SHP77 treated with DMSO at 0.1 percent for 48 hours (cell line): ENCODE measurements at regions not wholly inside any gene's neighbourhood (a gene's known extent, or its start where the extent isn't known, plus 50 kb on each side); places are given as distances from the start of the nearest gene placed in this dataset.
A peak's percentile ranks its signal among the peaks of the same experiment; 100 is the strongest.

Source experiments
- DNase-seq: peaks from one replicate; lab custom pipeline; 2025; lab: John Stamatoyannopoulos, UW

DNA sequence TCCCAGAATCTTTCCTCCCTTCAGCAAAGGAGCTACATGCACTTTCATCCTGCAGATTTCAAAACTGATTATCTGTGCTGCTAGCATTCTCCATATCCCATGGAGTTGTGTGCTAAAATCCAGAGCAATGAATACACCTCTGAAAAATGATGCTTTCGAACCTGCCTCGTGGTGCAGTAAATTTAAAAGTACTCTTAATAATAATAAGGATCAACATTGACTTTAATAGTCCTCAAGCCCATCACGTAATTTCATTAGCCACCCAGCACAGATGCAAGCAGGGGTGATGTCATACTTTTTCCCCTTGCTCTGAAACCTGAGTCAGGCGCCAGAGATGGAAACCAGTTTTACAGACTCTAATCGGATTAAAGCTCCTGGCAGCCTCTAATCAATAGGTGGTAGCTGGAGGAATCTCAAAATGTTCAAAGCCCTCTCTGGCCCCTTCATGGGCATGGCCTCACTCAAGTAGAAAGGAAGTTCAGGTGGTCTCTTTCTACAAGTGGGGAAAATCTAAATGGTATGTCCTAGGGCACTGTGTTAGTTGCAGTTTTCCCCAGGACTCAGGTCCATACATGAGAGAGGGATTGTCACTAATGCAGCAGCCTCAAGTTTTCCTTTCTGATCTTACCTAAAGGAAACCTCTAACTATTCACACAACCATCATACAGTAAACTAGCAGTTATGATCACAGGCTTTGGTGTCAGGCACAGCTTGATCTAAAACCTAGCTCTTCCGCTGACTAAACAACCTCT is 221.6 kb upstream of the SLC30A5 start:
- peak; percentile 6 for DNase-seq

DNA sequence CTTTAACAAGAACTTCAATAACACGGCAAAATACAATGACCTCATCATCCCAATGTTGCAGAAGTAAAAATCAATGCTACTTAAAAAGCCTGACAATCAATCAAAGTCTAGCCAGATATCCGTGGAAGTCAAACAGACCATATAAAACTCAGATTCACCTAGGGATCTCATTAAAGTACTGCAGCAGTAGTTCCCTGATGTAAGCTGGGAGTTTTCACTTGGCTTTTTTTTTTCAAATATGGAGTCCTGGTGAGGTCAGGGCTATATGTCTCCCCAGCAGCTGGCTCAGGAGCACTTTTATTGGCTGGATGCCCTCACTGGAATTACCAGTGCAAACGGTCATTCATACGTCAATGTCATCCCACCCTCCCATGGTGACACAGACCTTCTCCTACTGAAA is 220.6 kb upstream of the SLC30A5 start:
- DNase-seq: peak; percentile 14

DNA sequence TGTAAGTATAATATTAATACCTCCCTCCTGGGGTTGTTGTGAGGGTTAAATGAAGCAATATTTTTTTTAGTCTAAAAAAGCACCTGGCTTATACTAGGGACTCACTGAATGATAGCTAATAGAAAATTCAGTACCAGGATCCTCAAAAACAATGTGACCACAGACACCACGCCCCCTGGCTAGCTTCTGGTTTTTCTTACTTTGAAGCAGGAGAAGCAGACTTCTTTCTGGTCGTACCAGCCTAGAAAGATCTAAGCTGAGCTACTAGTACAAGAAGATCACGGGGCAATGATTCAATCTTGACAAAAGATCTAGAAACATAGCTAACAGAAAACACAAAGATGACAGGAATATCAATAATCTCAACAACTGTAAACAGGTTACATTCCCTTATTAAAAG is 218.5 kb upstream of the SLC30A5 start:
- DNase-seq: no peak

DNA sequence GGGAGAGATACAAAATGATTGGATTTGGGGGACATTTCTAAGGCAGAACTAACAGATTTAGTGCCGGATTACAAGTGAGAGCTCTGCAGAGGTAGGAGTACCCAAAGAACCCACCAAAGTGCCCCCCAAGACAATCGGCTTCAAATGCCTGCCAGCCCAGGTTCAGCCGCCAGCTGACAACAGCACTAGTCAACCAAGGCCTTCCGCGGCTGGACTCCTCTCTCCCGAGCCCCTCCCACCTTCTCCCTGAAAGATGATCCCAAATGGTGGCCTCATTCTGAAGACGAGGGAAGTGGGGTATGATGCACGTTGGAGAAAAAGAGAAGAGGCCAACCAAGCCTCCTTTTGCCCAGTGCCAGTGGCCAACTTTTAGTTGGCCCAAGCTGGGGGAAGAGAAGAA is 210.4 kb upstream of the SLC30A5 start:
- DNase-seq: no peak

DNA sequence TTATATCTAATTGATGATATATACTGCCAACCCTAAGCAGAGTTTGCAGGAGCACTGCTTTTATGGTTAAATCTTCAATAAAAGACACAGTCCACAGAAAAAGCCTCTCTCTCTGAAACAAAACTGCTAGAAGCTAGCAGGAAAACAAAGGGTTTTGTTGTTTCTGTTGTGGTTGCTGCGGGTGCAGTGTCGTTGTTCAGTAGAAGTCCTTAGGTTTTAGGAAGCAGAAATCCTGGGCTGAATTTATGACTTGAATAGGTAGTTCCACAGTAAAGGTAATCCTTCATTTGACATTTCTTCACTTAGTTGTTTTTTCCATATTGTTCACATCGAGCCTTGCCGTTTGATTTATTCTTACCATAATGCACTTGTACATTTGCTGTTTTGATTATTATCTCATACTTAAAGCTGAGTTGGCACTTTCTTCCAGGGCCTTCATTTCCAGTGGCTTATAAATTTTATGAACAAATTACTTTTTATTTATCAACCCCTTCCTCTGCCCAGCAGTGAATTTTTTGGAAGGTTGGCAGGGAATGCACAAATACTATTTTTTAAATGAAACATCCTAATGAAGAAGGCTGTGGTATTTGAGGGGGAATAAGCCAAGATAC is 209.6 kb upstream of the SLC30A5 start:
- no peak for DNase-seq

DNA sequence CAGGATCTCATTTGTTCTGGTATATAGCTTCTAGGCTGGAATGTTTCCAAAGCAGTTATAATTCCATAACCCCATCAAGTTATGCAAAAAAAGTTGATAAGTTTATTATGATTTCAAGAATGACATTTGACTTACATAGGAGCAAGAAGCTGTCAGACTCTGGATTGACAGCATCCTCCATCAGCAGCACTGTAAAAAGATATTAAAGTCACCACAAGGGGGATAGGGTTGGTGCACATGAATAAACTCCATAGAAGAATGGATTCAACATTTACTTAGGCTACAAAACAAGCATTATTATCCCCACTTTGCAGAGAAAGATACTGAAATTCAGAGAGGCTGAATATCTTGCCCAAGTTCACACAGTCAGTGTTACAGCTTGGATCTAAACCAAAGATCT is 208.9 kb upstream of the SLC30A5 start:
- no peak for DNase-seq

DNA sequence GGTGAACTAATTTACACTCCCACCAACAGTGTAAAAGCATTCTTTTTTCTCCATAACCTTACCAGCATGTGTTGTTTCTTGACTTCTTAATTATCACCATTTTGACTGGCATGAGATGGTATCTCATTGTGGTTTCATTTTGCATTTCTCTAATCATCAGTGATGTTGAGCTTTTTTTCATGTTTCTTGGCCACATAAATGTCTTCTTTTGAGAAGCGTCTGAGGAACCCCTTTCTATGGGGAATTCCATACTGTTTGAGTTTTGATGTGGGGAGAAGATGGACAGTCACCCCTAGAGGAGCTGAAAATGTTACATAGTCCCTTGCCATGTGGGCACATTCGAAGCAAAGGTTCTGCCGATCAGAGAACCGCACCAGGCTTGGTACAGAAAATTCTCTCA is 207.0 kb upstream of the SLC30A5 start:
- DNase-seq: no peak

DNA sequence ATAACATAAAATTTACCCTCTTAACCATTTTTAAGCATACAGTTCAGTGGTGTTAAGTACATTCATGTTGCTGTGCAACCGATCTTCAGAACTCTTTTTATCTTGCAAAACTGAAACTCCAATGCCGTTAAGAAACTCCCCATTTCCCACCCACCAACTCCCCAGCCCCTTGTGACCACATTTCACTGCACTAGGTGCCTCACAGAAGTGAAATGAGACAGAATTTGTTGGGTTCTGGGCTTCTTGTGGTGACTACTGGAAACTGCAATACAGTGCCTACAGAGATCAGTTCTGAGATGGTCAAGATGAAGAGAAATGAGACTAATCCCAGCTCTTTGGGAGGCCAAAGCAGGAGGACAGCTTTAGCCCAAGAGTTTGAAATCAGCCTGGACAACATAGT is 202.1 kb upstream of the SLC30A5 start:
- no peak for DNase-seq

DNA sequence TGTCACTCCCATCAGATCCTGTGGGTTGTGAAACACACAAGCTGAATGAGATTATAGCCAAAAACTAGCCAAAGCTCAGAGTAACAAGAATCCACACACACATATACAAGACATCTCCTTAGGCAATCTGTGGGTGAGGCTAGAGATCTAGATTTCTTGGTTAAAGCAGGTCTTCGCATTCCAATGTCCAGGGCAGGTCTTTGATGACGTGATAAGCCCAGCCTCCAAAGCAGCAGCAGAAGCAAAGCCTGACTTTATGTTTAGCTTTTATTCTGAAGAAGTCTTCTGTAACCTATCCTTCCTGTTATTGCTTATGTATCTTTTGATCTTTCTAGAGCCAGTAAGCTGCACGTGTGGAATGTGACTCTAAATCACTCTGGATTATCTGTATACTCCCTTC is 199.1 kb upstream of the SLC30A5 start:
- DNase-seq: no peak

DNA sequence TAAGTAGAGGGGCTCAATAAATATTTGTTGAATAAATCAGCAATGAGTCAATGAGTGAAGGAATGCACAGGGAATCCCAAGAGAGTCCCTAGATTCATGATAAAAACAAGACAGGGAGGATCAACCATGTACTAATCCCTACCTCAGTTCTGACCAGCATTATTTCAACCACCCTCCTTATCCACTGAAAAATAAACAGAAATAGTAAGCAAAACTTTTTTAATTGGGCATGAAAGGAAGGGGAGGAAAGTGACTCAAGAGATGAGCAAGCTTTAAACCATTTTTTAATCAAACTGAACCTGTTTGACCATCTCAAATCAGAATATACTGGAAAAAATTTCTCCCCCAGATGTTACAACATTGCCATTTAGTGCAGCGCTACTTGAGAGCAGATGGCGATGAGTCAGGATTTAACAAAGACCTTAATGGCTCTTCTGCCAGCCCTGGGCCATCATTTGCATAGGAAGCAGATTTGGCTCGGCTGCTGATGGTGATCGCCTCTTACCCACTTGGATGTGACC is 194.8 kb upstream of the SLC30A5 start:
- peak; percentile 65 for DNase-seq

DNA sequence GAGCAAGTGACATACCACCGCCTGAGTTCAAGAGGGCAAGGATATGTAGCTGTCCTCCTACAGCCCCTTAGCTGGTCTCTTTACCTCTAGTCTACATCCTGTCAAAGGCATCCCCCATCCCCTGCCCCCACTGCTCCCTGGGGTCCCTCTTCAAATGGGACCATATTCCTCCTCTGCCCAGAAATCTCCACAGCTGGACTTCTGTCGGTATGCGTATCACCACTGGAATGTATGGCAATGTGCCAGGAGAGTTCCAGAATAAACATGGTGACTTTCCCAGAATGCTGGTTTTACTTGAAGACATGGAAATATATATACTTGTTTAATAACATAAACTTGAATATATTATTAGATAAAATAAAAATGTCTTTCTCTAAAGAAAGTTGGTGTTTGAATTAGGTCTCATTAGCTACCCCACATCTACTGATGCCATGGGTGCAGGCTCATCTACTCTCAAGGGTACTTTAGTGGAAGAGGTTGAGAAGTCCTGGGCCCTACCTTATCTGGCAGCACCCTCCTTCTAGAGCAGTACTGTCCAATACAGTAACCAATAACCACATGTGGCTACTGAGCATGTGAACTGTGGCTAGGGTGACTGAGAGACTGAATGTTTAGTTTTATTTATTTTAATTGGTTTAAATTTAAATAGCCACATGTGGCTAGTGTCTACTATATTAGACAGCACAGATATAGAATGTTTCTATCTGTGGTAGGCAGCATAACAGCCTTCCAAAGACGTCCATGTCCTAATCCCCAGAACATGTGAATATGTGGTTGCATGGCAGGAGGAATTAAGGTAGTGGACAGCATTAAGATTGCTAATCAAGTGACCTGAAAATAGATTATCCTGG is 181.7 kb upstream of the SLC30A5 start:
- DNase-seq: no peak

DNA sequence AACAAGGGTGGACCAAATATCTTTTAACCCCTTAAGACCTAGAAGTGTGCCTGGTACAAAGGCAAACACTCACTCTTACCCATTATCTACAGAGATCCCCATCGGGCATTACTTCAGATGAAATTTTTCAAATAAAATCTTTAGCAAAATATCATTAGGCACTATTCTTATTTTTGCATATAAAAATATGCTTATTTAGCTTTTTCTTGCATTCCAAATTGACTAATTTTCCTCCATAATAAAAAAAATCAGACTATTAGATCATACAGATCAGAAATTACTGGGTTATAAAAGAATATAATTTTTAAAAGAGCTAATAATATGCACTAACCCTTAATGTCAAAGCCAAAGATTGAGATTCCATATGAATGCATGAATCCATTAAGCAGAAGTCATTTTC is 178.7 kb upstream of the SLC30A5 start:
- no peak for DNase-seq

DNA sequence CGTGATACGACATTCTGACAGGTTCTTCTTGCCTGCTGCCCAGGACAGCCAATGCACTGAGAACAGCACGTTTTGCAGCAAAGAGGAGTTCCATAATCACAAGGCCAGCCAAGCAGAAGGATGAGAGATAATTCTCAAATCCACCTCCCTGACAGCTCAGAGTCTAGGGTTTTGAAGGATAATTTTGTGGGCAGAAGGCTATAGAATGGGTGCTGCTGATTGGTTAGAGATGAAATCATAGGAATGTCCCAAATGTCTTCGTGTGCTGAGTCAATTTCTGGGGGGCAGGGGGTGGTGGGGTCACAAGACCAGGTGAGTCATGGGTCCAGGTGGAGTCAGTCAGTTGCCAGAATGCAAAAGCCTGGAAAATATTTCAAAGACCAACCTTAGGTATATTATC is 175.5 kb upstream of the SLC30A5 start:
- DNase-seq: no peak

DNA sequence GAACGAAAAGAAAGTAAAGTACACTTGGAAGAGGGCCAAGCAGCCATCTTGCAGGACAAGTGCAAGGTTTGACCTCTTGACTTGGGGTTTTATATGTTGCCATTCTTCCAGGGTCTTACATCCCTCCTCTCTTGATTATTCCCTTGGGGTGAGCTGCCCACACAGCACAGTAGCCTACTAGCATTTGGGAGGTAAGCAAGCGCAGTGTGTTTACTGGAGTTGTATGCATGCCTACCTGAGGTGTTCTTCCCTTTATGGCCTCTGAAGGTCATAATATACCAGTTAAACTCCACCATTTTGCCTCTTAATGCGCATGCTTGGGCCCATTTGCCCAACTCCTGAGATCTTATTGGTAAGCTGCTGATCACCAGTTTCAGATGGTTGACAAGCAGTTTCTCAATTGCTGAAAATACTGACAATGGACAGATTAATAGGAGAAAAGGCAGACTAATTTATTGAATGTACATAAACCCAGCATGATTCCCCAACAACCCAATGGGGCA is 173.8 kb upstream of the SLC30A5 start:
- no peak for DNase-seq

DNA sequence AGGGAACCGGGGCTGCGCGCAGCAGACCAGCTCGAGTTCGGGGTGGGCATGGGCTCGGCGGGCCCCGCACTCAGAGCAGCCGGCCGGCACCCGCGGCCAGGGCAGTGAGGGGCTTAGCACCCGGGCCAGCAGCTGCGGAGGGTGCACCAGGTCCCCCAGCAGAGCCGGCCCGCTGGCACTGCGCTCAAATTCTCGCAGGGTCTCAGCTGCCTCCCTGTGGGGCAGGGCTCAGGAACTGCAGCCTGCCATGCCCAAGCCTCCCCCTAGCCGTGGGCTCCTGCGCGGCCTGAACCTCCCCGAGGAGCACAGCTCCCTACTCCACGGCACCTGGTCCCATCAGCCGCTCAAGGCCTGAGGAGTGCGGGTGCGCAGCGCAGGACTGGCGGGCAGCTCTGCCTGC is 172.9 kb upstream of the SLC30A5 start:
- DNase-seq: no peak

DNA sequence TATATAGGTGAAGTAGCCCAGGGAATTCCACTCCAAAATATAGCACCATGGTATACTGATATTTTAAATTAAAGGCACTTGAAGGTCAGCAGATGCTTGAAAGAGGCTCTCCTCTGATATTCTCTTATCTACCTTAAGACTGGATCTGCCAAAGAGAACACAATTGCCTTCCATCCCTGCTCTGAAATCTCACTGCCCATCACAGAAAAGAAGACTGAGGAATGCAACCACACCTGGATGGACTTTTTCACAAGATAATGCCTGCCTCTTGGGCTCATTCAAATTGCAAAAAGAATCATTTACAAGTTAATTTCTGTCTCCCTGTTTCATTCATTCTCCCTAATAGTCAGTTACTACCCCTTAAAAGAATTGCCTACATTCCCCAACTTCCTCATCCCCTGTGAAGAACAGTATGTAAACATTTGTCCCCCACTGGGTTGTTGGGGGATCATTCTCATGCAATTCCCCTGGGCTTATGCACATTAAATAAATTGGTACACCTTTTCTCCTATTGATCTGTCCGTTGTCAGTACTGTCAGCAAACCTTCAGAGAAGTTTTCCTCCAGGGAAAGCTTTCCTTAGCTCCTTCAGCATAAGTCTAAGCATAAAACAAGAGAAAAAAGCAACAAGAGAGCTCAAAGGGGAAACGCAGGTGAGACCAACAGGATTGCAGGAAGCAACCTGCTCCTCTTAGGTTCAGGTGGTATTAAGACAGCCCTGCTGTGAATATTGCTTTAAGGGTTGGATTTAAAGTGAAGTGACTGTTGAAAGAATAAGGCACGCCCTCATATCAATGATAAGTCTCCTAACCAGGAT is 171.4 kb upstream of the SLC30A5 start:
- no peak for DNase-seq

DNA sequence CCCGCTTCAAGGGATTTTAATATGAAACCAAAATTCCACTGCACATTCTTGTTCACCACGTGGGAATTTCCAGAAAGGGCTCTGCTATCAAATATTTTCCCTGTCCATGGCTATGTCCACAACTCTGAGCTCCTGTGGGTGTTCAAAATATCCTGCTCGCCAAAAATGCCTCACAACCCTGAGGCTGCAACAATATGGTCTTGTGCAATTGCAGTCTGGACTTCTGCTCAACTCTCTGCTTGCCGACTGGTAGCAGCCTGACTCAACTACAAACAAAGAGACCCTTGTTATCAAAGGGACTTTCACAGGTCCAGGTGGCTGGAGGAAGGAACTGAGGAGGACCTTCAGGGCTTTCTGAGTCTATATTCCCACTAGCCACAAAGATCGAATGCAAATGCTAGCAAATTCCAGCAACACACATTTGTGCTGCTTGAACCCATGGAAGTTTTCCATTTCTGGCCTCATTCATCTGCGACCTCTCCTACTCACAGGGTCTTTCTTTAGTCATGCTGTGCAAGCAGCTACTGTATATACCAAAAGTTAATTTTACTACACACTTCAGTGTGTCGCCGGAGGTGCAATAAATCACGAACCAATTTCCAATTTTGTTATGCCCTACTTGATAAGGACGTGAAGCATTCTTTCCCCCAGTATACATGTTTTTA is 169.2 kb upstream of the SLC30A5 start:
- DNase-seq: no peak

DNA sequence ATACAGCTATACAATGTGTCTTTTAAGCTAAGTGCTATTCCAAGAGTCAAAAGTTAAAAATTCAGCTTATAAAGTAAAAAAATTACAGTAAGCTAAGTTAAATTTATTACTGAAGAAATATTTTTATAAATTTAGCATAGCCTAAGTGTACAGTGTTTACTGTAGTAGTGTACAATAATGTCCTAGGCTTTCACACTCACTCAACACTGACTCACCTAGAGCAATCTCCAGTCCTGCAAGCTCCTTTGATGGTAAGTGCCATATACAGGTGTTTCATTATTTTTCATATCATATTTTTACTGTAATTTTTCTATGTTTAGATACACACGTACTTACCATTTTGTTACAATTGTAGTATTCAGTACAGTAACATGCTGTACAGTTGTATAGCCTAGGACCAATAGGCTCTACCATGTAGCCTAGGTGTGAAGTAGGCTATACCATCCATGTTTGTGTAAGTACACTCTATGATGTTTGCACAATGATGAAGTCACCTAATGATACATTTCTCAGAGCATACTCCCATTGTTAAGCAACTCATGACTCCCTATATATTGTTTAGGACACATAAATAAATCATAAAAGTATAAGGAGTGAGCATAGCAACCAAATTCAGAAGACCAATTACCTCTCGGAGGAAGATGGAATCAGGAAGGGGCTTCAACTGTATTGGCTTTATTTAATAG is 165.1 kb upstream of the SLC30A5 start:
- no peak for DNase-seq

DNA sequence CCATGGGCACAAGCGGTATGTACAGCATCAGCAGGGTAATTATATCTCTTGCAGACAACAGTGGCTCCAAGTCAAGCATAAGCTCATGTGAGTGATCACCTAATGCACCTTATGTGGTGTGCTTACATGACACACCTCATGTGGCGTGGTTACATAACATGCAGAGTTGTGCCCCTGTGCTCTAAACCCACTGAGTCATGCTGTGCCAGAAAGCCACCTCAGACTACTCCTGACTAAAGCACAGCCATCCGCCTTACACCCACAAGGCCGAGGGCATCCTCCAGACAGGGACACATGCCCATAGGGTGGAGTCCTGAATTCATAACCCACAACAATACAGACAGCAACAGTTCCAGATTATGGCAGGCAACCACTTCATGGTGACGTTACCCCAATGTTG is 163.7 kb upstream of the SLC30A5 start:
- no peak for DNase-seq

DNA sequence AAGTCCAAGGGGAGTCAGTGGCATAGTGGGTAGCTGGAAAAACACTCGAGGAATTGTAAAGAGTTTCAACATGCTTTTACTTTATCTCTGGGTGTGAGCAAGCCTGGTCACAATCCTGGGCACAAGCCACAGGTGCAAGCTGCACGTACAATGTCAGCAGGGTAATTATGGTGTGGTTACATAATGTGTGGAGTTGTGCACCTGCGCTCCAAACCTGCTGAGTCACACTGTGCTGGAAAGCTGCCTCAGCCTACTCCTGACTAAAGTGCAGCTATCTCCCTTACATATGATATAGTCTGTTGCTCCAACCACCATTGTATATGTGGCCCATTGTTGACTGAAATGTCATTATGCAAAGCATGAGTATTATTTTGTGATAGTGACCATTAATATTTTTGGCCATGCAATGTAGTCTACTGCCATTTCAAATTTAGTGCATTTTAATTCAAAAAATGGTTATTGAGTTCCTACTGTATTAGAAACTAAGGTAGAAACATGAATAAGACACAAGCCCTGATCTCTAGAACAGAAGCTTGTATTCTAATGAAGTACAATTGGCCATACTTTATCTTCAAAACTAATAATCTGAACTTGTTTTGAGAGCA is 160.9 kb upstream of the SLC30A5 start:
- DNase-seq: no peak
